CD4-positive, alpha-beta T cell (primary cell): ENCODE measurements at regions not wholly inside any gene's neighbourhood (a gene's known extent, or its start where the extent isn't known, plus 50 kb on each side); places are given as distances from the start of the nearest gene placed in this dataset.

Source experiments
- ATAC-seq: fragments of 200-7000 bp; cut with Tn5 transposase; one replicate; pipeline ENCODE4 v1.10.0; 2022; ENCODE audit warnings: mild to moderate bottlenecking; ENCODE audit not compliant: poor library complexity
- CTCF ChIA-PET: fragments of 350-600 bp; sonication (Branson Sonifier 250); formaldehyde crosslinking; loops from one replicate; lab custom pipeline; 2021; ENCODE audit warnings: antibody characterized with exemption, inconsistent platforms; lab: Charles Lee
- POLR2A ChIA-PET: fragments of 350-600 bp; sonication (Branson Sonifier 250); formaldehyde crosslinking; loops from one replicate; lab custom pipeline; 2021; ENCODE audit warnings: antibody characterized with exemption, inconsistent platforms; lab: Charles Lee
- DNase-seq, 14 experiments: peaks; one replicate each; pipeline ENCODE4 v3.0.0-alpha.2; 2013 to 2020; ENCODE audit warnings: mixed read lengths in 2 of 14
- H3K27ac ChIP-seq, 2 donors: one replicate each; pipeline versions ENCODE4 v1.5.1 to v1.7.0; 2013; ENCODE audit warnings: low read length in 2 of 2, low read depth in 1 of 2, mild to moderate bottlenecking in 1 of 2
- H3K27me3 ChIP-seq, 2 experiments: 1 replicate in 1 of 2; 2 replicates in 1 of 2; pipeline versions ENCODE4 v1.6.1 to v1.7.0; 2013; ENCODE audit warnings: low read length in 2 of 2, control low read depth in 1 of 2, mild to moderate bottlenecking in 1 of 2, moderate library complexity in 1 of 2; ENCODE audit not compliant: insufficient read depth in 2 of 2, control insufficient read depth in 1 of 2
- H3K36me3 ChIP-seq: one replicate; pipeline ENCODE4 v1.6.1; 2013; ENCODE audit warnings: low read length, control low read depth; ENCODE audit not compliant: insufficient read depth
- H3K4me1 ChIP-seq: one replicate; pipeline ENCODE4 v1.6.1; 2013; ENCODE audit warnings: low read length, control low read depth; ENCODE audit not compliant: insufficient read depth
- H3K4me3 ChIP-seq: one replicate; pipeline ENCODE4 v1.5.1; 2013; ENCODE audit warnings: mild to moderate bottlenecking, low read length, moderate library complexity
- H3K9me3 ChIP-seq, 2 experiments: 1 replicate in 1 of 2; 2 replicates in 1 of 2; pipeline versions ENCODE4 v1.6.1 to v1.7.0; 2013; ENCODE audit warnings: low read length in 2 of 2, mild to moderate bottlenecking in 2 of 2, control low read depth in 1 of 2, moderate library complexity in 1 of 2; ENCODE audit not compliant: control insufficient read depth in 1 of 2, insufficient read depth in 1 of 2
- H3K27ac Mint-ChIP-seq: one replicate; pipeline ENCODE4 v1.8.0; 2020; ENCODE audit warnings: mixed read lengths
- H3K27me3 Mint-ChIP-seq: one replicate; pipeline ENCODE4 v1.8.0; 2021; ENCODE audit warnings: mixed read lengths
- H3K36me3 Mint-ChIP-seq: one replicate; pipeline ENCODE4 v1.8.0; 2021; ENCODE audit warnings: low read depth, mixed read lengths
- H3K4me1 Mint-ChIP-seq: one replicate; pipeline ENCODE4 v1.8.0; 2021; ENCODE audit warnings: low read depth, mixed read lengths
- H3K4me3 Mint-ChIP-seq: one replicate; pipeline ENCODE4 v1.8.0; 2020; ENCODE audit warnings: mild to moderate bottlenecking, mixed read lengths
- H3K9me3 Mint-ChIP-seq: one replicate; pipeline ENCODE4 v1.8.0; 2020; ENCODE audit warnings: mixed read lengths
- CTCF ChIP-seq: fragments of 200-600 bp; IDR thresholded peaks from one replicate; pipeline ENCODE4 v1.8.0; 2022; ENCODE audit warnings: antibody characterized with exemption, mild to moderate bottlenecking
- intact Hi-C, 2 experiments: fragments of 100-400 bp; cut with DNase I in 1 of 2; cut with micrococcal nuclease in 1 of 2; formaldehyde crosslinking; loops; one replicate each; pipeline versions ENCODE4 v1.15.1 to v1.9.0; 2023 to 2025; cut with DNase I, micrococcal nuclease

- DNase-seq (no peak), ATAC-seq (no peak)
- no peaks in the 10 kb centered on the region for H3K27me3 ChIP-seq
- peaks cover 0 to 4% of the 10 kb centered on the region in 2 experiments for H3K9me3 ChIP-seq
- no peaks in the 10 kb centered on the region for H3K36me3 Mint-ChIP-seq
- H3K4me1 Mint-ChIP-seq, result no peaks in the 10 kb centered on the region
- peaks cover 7% of the 10 kb centered on the region for H3K9me3 Mint-ChIP-seq
- no peaks in the 10 kb centered on the region for H3K36me3 ChIP-seq
- CTCF ChIA-PET, result no interaction called here
- H3K4me3 ChIP-seq, result no peak overlapping the region
- H3K27ac ChIP-seq, result no peak overlapping the region
- peaks cover 16% of the 10 kb centered on the region for H3K27me3 Mint-ChIP-seq
- H3K4me1 ChIP-seq, result no peaks in the 10 kb centered on the region
- no peak overlapping the region for H3K27ac Mint-ChIP-seq
- intact Hi-C loops, result no loop called here
- POLR2A ChIA-PET, result no interaction called here
- H3K4me3 Mint-ChIP-seq, result no peak overlapping the region
- TF ChIP-seq CTCF, result no peak
These were observed 271.8 kb downstream of the GLI2 start for GRCh38 chr2:121007490-121007853.

- Histone ChIP-seq H3K27me3 (no peaks in the 10 kb centered on the region), H3K4me1 (no peaks in the 10 kb centered on the region), H3K36me3 (no peaks in the 10 kb centered on the region), H3K9me3 (peaks cover 0 to 4% of the 10 kb centered on the region in 2 experiments), H3K4me3 (no peak overlapping the region), H3K27ac (no peak overlapping the region)
- Mint-ChIP-seq H3K27ac (no peak overlapping the region), H3K9me3 (peaks cover 7% of the 10 kb centered on the region), H3K36me3 (no peaks in the 10 kb centered on the region), H3K4me1 (no peaks in the 10 kb centered on the region), H3K27me3 (peaks cover 12% of the 10 kb centered on the region), H3K4me3 (no peak overlapping the region)
- ChIA-PET CTCF (no interaction called here), POLR2A (no interaction called here)
- intact Hi-C loops, result no loop called here
- ATAC-seq (no peak), DNase-seq (no peak)
- no peak for TF ChIP-seq CTCF
These were observed 273.3 kb downstream of the GLI2 start for GRCh38 chr2:121008975-121009374.

- Mint-ChIP-seq H3K36me3 (no peaks in the 10 kb centered on the region), H3K4me3 (no peak overlapping the region), H3K9me3 (peaks cover 7% of the 10 kb centered on the region), H3K4me1 (no peaks in the 10 kb centered on the region), H3K27me3 (peaks cover 12% of the 10 kb centered on the region), H3K27ac (no peak overlapping the region)
- CTCF ChIA-PET, result no interaction called here
- Histone ChIP-seq H3K4me1 (no peaks in the 10 kb centered on the region), H3K4me3 (no peak overlapping the region), H3K9me3 (peaks cover 0 to 4% of the 10 kb centered on the region in 2 experiments), H3K27me3 (no peaks in the 10 kb centered on the region), H3K27ac (no peak overlapping the region), H3K36me3 (no peaks in the 10 kb centered on the region)
- POLR2A ChIA-PET, result no interaction called here
- intact Hi-C loops, result no loop called here
- DNase-seq (no peak), ATAC-seq (no peak)
- TF ChIP-seq CTCF, result no peak
These were observed 274.0 kb downstream of the TFCP2L1 start for GRCh38 chr2:121010998-121011397.
